NCI-H460 (cell line): ENCODE measurements at regions not wholly inside any gene's neighbourhood (a gene's known extent, or its start where the extent isn't known, plus 50 kb on each side); places are given as distances from the start of the nearest gene placed in this dataset.
"Not testable (repeated sequence)": the region's sequence is repeated elsewhere in the genome, so short reads cannot be mapped to it uniquely, and the experiment has no call there.

Source experiments
- DNase-seq: peaks from one replicate; pipeline ENCODE4 v3.0.0-alpha.2; 2016; ENCODE audit warnings: low read depth; ENCODE audit errors: extremely low read depth

GRCh38 chr17:22044706-22045246 is 352.5 kb downstream of the KCNJ18 start:
- DNase-seq: not testable (repeated sequence)

GRCh38 chr17:22047521-22047920 is 355.2 kb downstream of the KCNJ18 start:
- not testable (repeated sequence) for DNase-seq

GRCh38 chr17:22048226-22048625 is 355.9 kb downstream of the KCNJ18 start:
- DNase-seq: not testable (repeated sequence)

- DNase-seq: not testable (repeated sequence)
These were observed 358.4 kb downstream of the KCNJ18 start for GRCh38 chr17:22050766-22051165.

GRCh38 chr17:22052715-22053114 is 360.4 kb downstream of the KCNJ18 start:
- not testable (repeated sequence) for DNase-seq

GRCh38 chr17:22056566-22056965 is 364.2 kb downstream of the KCNJ18 start:
- not testable (repeated sequence) for DNase-seq

- DNase-seq: not testable (repeated sequence)
These were observed 383.6 kb downstream of the KCNJ18 start for GRCh38 chr17:22075918-22076317.

- not testable (repeated sequence) for DNase-seq
These were observed 396.3 kb downstream of the KCNJ18 start for GRCh38 chr17:22088589-22088988.

- no peak for DNase-seq
These were observed 398.1 kb downstream of the KCNJ18 start for GRCh38 chr17:22090263-22090935.

- not testable (repeated sequence) for DNase-seq
These were observed 398.8 kb downstream of the KCNJ18 start for GRCh38 chr17:22091041-22091679.

- not testable (repeated sequence) for DNase-seq
These were observed 399.5 kb downstream of the KCNJ18 start for GRCh38 chr17:22091840-22092239.

- not testable (repeated sequence) for DNase-seq
These were observed 403.1 kb downstream of the KCNJ18 start for GRCh38 chr17:22095414-22095813.

- DNase-seq: not testable (repeated sequence)
These were observed 407.3 kb downstream of the KCNJ18 start for GRCh38 chr17:22099633-22100032.

- DNase-seq: no peak
These were observed 409.9 kb downstream of the KCNJ18 start for GRCh38 chr17:22102177-22102576.

GRCh38 chr17:22116720-22117119 is 424.4 kb downstream of the KCNJ18 start:
- not testable (repeated sequence) for DNase-seq

GRCh38 chr17:22117401-22117800 is 425.1 kb downstream of the KCNJ18 start:
- not testable (repeated sequence) for DNase-seq

GRCh38 chr17:22119016-22119415 is 426.7 kb downstream of the KCNJ18 start:
- not testable (repeated sequence) for DNase-seq

- not testable (repeated sequence) for DNase-seq
These were observed 427.4 kb downstream of the KCNJ18 start for GRCh38 chr17:22119751-22120150.

- DNase-seq: no peak
These were observed 431.4 kb downstream of the KCNJ18 start for GRCh38 chr17:22123536-22124281.

GRCh38 chr17:22128171-22128570 is 435.8 kb downstream of the KCNJ18 start:
- DNase-seq: no peak

- no peak for DNase-seq
These were observed 436.4 kb downstream of the KCNJ18 start for GRCh38 chr17:22128723-22129122.
